ENCODE measurements at regions not wholly inside any gene's neighbourhood (a gene's known extent, or its start where the extent isn't known, plus 50 kb on each side); places are given as distances from the start of the nearest gene placed in this dataset.

DNA sequence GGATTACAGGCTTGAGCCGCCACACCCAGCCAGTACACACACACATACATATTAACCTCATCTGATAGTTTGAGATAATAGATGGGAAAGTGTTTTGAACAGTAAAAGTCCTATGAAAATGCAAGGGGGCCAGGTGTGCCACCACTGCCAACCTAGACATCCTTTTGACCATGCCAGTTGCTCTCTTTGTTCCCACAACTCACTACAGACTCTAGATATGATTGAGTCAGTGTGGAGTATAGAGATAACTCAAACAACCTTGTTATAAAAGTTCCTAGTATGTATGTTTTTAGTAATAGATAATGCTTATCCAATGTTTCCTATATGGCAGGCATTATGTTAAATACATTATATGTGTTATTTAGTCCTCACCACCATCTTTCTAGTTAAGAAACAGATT lies 72.7 kb upstream of the JAK1 start:
- no peak overlapping the region for H3K4ac ChIP-seq (replicated peaks; ENCODE audit: insufficient read length, low read depth, low read length)
- H4K8ac ChIP-seq (ENCODE audit: extremely low read depth, insufficient read depth, low read length), result no peak overlapping the region
- no peak overlapping the region for H3K4me3 ChIP-seq (ENCODE audit: extremely low read depth in 1 of 4, insufficient read depth in 2 of 4, low read depth in 3 of 4, low read length in 4 of 4)
- FAIRE-seq, result no peak
- no peaks in the 10 kb centered on the region for H3K79me1 ChIP-seq (ENCODE audit: low read depth, low read length)
- no peaks in the 10 kb centered on the region for H4K20me1 ChIP-seq (replicated peaks in 1 of 2; ENCODE audit: control insufficient read depth in 1 of 2, insufficient read depth in 2 of 2, low read length in 2 of 2)
- H2BK5ac ChIP-seq (ENCODE audit: low read depth, low read length), result no peak overlapping the region
- H3K79me2 ChIP-seq (ENCODE audit: control insufficient read depth in 1 of 2, insufficient read depth in 2 of 2, low read length in 2 of 2), result no peaks in the 10 kb centered on the region
- no peak overlapping the region for H2BK120ac ChIP-seq (replicated peaks; ENCODE audit: low read depth, low read length)
- POLR2A ChIA-PET (ENCODE audit: partially characterized antibody), result interaction anchor here (4.2 kb wide), 1 partner anchor 11 kb away, joined by 17 read pairs; no protein-coding TSS in a partner anchor
- H3K36me3 ChIP-seq (ENCODE audit: control insufficient read depth in 2 of 4, insufficient read depth in 4 of 4, low read length in 3 of 4), result no peaks in the 10 kb centered on the region
- no peak overlapping the region for H2BK20ac ChIP-seq (ENCODE audit: low read length)
- no peaks in the 10 kb centered on the region; the same call in 1 of the 2 replicates for H3K23me2 ChIP-seq (ENCODE audit: low read depth, low read length)
- no peak overlapping the region for H3K23ac ChIP-seq (ENCODE audit: insufficient read length)
- no peak overlapping the region for H3K9ac ChIP-seq (replicated peaks in 1 of 4; ENCODE audit: extremely low read depth in 1 of 4, low read depth in 3 of 4, low read length in 3 of 4)
- no peak overlapping the region for H3K14ac ChIP-seq (ENCODE audit: insufficient read length)
- H2BK15ac ChIP-seq (ENCODE audit: low read length), result no peak overlapping the region
- H3K27me3 ChIP-seq (replicated peaks in 1 of 4; ENCODE audit: control insufficient read depth in 3 of 4, extremely low read depth in 1 of 4, insufficient read depth in 3 of 4, low read length in 3 of 4), result no peaks in the 10 kb centered on the region
- H3K4me2 ChIP-seq (ENCODE audit: insufficient read depth in 1 of 2, low read depth in 2 of 2, low read length in 2 of 2), result no peak overlapping the region
- no peak overlapping the region for H4K91ac ChIP-seq (replicated peaks; ENCODE audit: insufficient read length, low read length)
- TF ChIP-seq FOSL1 (IDR thresholded peaks at IDR 0.05; ENCODE audit: insufficient read depth, low read depth, low read length) (no peak), SIX5 (IDR thresholded peaks at IDR 0.05; ENCODE audit: low read depth, low read length) (no peak), ASH2L (IDR thresholded peaks at IDR 0.05; ENCODE audit: low read length) (no peak), KDM4A (IDR thresholded peaks at IDR 0.05; ENCODE audit: low read depth, low read length, severe bottlenecking) (no peak), BRCA1 (IDR thresholded peaks at IDR 0.05; ENCODE audit: low read depth, low read length) (no peak), CHD2 (IDR thresholded peaks at IDR 0.05; ENCODE audit: low read length) (no peak), POU5F1 (IDR thresholded peaks at IDR 0.05; ENCODE audit: low read depth, low read length) (no peak), RAD21 (IDR thresholded peaks at IDR 0.05 in 1 of 2, conservative IDR thresholded peaks at IDR 0.05 in 1 of 2; ENCODE audit: low read depth in 2 of 2, low read length in 2 of 2) (no peak), CREB1 (IDR thresholded peaks at IDR 0.05) (no peak), SP1 (IDR thresholded peaks at IDR 0.05; ENCODE audit: low read depth, low read length) (no peak), CBX8 (IDR thresholded peaks at IDR 0.05; ENCODE audit: borderline replicate concordance, low read depth, low read length) (no peak), HDAC6 (IDR thresholded peaks at IDR 0.05; ENCODE audit: low read depth, low read length) (no peak)
- no peaks in the 10 kb centered on the region for H3K4me1 ChIP-seq (replicated peaks in 1 of 4; ENCODE audit: control insufficient read depth in 3 of 4, insufficient read depth in 4 of 4, low read length in 3 of 4)
- no peak overlapping the region for H3K56ac ChIP-seq (replicated peaks; ENCODE audit: insufficient read length, low read depth, low read length)
- no peak overlapping the region for H4K5ac ChIP-seq (ENCODE audit: insufficient read length, low read depth, low read length)
- H3K18ac ChIP-seq (ENCODE audit: extremely low read depth, low read length), result no peak overlapping the region
- H2AK5ac ChIP-seq (ENCODE audit: low read depth, low read length), result no peak overlapping the region
- DNase-seq (ENCODE audit: low read depth in 1 of 2, low spot score in 2 of 2), result no peak
- H3K9me3 ChIP-seq (ENCODE audit: insufficient read depth in 2 of 2, low read depth in 1 of 2, low read length in 1 of 2), result no peaks in the 10 kb centered on the region
- no peak overlapping the region for H3K27ac ChIP-seq (ENCODE audit: low read depth, low read length)
- H2BK12ac ChIP-seq (ENCODE audit: low read depth, low read length), result no peak overlapping the region
- CTCF ChIA-PET (ENCODE audit: partially characterized antibody), result interaction anchor here (1.1 kb wide), 1 partner anchor 19 kb away, joined by 4 read pairs; no protein-coding TSS in a partner anchor
- WGBS, 2 experiments (ENCODE audit: extremely low coverage in 1 of 2, insufficient coverage in 1 of 2, insufficient read length in 1 of 2, insufficient replicate concordance in 2 of 2, low coverage in 1 of 2, low lambda C conversion rate in 2 of 2, missing lambda C conversion rate in 1 of 2), result 77% methylated on average over 1 of the region's 1 CpG; no CpG with 5 or more reads in 1 of the 2 experiments
- no peak overlapping the region for H2AFZ ChIP-seq (ENCODE audit: low read length)

Measured in H1 (cell line).